ENCODE measurements at regions not wholly inside any gene's neighbourhood (a gene's known extent, or its start where the extent isn't known, plus 50 kb on each side); places are given as distances from the start of the nearest gene placed in this dataset.
"Not testable (repeated sequence)": the region's sequence is repeated elsewhere in the genome, so short reads cannot be mapped to it uniquely, and the experiment has no call there.

DNA sequence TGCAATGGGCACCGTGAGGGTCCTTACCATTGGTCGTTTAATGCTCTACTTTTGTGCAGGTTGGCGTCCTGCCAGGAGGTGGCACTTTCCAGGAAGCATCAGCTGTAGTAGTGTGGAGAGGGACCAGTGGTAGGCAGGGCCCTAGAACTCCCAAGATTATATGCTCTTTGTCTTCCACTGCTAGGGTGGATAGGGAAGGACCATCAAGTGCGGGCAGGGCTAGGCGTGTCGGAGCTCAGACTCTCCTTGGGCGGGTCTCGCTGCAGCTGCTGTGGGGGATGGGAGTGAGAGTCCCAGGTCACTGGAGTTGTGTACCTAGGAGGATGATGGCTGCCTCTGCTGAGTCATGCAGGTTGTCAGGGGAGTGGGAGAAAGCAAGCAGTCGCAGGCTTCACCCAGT, 134.7 kb downstream of the KLF8 start:
- peaks cover 9% of the 10 kb centered on the region for H3K9me3 Mint-ChIP-seq (ENCODE audit: unreplicated experiment)

DNA sequence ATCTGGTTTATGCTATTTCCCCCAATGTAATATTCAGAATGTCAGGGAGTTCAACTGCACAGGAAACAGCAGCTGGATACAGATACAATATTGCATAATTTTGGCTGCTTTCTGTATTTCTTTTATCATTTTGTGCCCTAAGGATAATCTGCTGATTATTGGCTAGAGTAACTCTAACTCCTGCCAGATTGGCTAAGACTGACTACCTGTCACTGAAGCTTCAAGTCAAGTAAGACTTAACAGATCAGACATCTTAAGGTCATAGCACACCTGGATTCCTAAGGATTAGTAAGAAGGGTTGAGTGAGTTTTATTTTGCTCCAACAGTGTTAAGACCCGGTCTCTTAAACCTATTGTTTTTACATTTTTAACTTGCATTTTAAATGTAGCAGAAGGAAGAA, 136.8 kb downstream of the KLF8 start:
- CTCF ChIA-PET: no interaction called here
- no peaks in the 10 kb centered on the region for H3K36me3 Mint-ChIP-seq (ENCODE audit: insufficient read depth, unreplicated experiment)
- intact Hi-C loops (cut with micrococcal nuclease; ENCODE audit: unreplicated experiment): no loop called here
- no peaks in the 10 kb centered on the region for H3K27me3 ChIP-seq (replicated peaks; ENCODE audit: control insufficient read depth, insufficient read depth, low read length)
- peaks cover 9% of the 10 kb centered on the region for H3K9me3 Mint-ChIP-seq (ENCODE audit: unreplicated experiment)
- no peaks in the 10 kb centered on the region for H3K4me1 Mint-ChIP-seq (ENCODE audit: low read depth, unreplicated experiment)
- H3K4me3 Mint-ChIP-seq (ENCODE audit: unreplicated experiment): no peak overlapping the region
- no peaks in the 10 kb centered on the region for H3K36me3 ChIP-seq (ENCODE audit: control insufficient read depth, insufficient read depth, low read length)
- no peaks in the 10 kb centered on the region for H3K9me3 ChIP-seq
- no peaks in the 10 kb centered on the region for H3K27me3 Mint-ChIP-seq (ENCODE audit: insufficient read depth, unreplicated experiment)
- no TSS peak for BruUV-seq (replicated peaks)
- POLR2A ChIA-PET: no interaction called here
- no peaks in the 10 kb centered on the region for H3K4me1 ChIP-seq
- DNase-seq: no peak
- H3K4me3 ChIP-seq (ENCODE audit: low read depth, low read length): no peak overlapping the region
- TF ChIP-seq, protein P1, sequence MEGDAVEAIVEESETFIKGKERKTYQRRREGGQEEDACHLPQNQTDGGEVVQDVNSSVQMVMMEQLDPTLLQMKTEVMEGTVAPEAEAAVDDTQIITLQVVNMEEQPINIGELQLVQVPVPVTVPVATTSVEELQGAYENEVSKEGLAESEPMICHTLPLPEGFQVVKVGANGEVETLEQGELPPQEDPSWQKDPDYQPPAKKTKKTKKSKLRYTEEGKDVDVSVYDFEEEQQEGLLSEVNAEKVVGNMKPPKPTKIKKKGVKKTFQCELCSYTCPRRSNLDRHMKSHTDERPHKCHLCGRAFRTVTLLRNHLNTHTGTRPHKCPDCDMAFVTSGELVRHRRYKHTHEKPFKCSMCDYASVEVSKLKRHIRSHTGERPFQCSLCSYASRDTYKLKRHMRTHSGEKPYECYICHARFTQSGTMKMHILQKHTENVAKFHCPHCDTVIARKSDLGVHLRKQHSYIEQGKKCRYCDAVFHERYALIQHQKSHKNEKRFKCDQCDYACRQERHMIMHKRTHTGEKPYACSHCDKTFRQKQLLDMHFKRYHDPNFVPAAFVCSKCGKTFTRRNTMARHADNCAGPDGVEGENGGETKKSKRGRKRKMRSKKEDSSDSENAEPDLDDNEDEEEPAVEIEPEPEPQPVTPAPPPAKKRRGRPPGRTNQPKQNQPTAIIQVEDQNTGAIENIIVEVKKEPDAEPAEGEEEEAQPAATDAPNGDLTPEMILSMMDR (IDR thresholded peaks at IDR 0.05; ENCODE audit: insufficient read depth in 1 of 2, low read depth in 1 of 2, low read length in 1 of 2, severe bottlenecking in 1 of 2, unreplicated experiment in 1 of 2): no peak
- no peak overlapping the region for H3K27ac Mint-ChIP-seq (ENCODE audit: unreplicated experiment)

More for the DNA sequence above, 134.7 kb downstream of the KLF8 start:
- Mint-ChIP-seq H3K4me1 (ENCODE audit: low read depth, unreplicated experiment) (no peaks in the 10 kb centered on the region), H3K36me3 (ENCODE audit: insufficient read depth, unreplicated experiment) (no peaks in the 10 kb centered on the region), H3K4me3 (ENCODE audit: unreplicated experiment) (no peak overlapping the region), H3K27me3 (ENCODE audit: insufficient read depth, unreplicated experiment) (no peaks in the 10 kb centered on the region), H3K27ac (ENCODE audit: unreplicated experiment) (no peak overlapping the region)
- ChIA-PET CTCF (no interaction called here), POLR2A (no interaction called here)
- TF ChIP-seq, protein P1 (IDR thresholded peaks at IDR 0.05; ENCODE audit: insufficient read depth in 1 of 2, low read depth in 1 of 2, low read length in 1 of 2, severe bottlenecking in 1 of 2, unreplicated experiment in 1 of 2): no peak
- Histone ChIP-seq H3K36me3 (ENCODE audit: control insufficient read depth, insufficient read depth, low read length) (no peaks in the 10 kb centered on the region), H3K9me3 (no peaks in the 10 kb centered on the region), H3K4me3 (ENCODE audit: low read depth, low read length) (no peak overlapping the region), H3K27me3 (replicated peaks; ENCODE audit: control insufficient read depth, insufficient read depth, low read length) (no peaks in the 10 kb centered on the region), H3K4me1 (no peaks in the 10 kb centered on the region)
- intact Hi-C loops (cut with micrococcal nuclease; ENCODE audit: unreplicated experiment): no loop called here
- DNase-seq: peak in 1 of 2 experiments; percentile 45
- no TSS peak for BruUV-seq (replicated peaks)

- BruUV-seq (replicated peaks); H3K4me3 Mint-ChIP-seq (ENCODE audit: unreplicated experiment); CTCF ChIA-PET; H3K9me3 Mint-ChIP-seq (ENCODE audit: unreplicated experiment); H3K27me3 Mint-ChIP-seq (ENCODE audit: insufficient read depth, unreplicated experiment); H3K36me3 Mint-ChIP-seq (ENCODE audit: insufficient read depth, unreplicated experiment); H3K4me1 Mint-ChIP-seq (ENCODE audit: low read depth, unreplicated experiment); DNase-seq; intact Hi-C loops (cut with micrococcal nuclease; ENCODE audit: unreplicated experiment); H3K4me3 ChIP-seq (ENCODE audit: low read depth, low read length); H3K27ac Mint-ChIP-seq (ENCODE audit: unreplicated experiment); H3K27me3 ChIP-seq (replicated peaks; ENCODE audit: control insufficient read depth, insufficient read depth, low read length); H3K36me3 ChIP-seq (ENCODE audit: control insufficient read depth, insufficient read depth, low read length); POLR2A ChIA-PET; H3K4me1 ChIP-seq; H3K9me3 ChIP-seq: not testable (repeated sequence)
Measured at GRCh38 chrX:56379984-56380780, 148.0 kb downstream of the KLF8 start.
